Choroid plexus epithelial cell (primary cell): ENCODE measurements at regions not wholly inside any gene's neighbourhood (a gene's known extent, or its start where the extent isn't known, plus 50 kb on each side); places are given as distances from the start of the nearest gene placed in this dataset.
"Not testable (repeated sequence)": the region's sequence is repeated elsewhere in the genome, so short reads cannot be mapped to it uniquely, and the experiment has no call there.

Source experiments
- DNase-seq: peaks from one replicate; pipeline ENCODE4 v3.0.0-alpha.2; 2010; ENCODE audit warnings: low read depth
- H3K4me3 ChIP-seq: 2 replicates; pipeline ENCODE4 v1.5.1; 2011; ENCODE audit warnings: low read depth, mild to moderate bottlenecking, control low read depth, low read length, moderate library complexity
- TF ChIP-seq, protein P1 (sequence below): conservative IDR thresholded peaks from 2 replicates; pipeline ENCODE4 v1.5.1; 2011; ENCODE audit warnings: low read depth, mild to moderate bottlenecking, control low read depth, inconsistent platforms, low read length, moderate library complexity

DNA sequence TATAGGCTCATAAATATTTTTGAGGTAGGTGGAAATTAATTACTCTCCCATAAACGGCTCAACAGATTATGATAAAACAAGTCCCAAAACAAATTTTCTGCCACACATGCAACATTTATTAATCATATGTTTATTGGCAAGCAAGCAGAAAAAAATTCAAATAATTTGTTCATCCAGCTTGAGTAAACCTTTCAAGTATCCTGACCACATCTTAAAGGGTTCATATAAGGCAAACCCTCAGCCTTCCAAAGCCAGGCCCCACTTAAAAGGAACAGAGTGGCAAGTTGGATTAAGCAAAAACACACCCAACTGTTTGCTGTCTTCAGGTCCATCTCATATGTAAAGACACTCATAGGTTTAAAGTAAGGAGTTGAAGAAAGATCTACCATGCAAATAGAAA is 1042.3 kb downstream of the DIPK2A start:
- TF ChIP-seq, protein P1, sequence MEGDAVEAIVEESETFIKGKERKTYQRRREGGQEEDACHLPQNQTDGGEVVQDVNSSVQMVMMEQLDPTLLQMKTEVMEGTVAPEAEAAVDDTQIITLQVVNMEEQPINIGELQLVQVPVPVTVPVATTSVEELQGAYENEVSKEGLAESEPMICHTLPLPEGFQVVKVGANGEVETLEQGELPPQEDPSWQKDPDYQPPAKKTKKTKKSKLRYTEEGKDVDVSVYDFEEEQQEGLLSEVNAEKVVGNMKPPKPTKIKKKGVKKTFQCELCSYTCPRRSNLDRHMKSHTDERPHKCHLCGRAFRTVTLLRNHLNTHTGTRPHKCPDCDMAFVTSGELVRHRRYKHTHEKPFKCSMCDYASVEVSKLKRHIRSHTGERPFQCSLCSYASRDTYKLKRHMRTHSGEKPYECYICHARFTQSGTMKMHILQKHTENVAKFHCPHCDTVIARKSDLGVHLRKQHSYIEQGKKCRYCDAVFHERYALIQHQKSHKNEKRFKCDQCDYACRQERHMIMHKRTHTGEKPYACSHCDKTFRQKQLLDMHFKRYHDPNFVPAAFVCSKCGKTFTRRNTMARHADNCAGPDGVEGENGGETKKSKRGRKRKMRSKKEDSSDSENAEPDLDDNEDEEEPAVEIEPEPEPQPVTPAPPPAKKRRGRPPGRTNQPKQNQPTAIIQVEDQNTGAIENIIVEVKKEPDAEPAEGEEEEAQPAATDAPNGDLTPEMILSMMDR = no peak
- DNase-seq = peak; percentile 42
- no peak overlapping the region for H3K4me3 ChIP-seq

DNA sequence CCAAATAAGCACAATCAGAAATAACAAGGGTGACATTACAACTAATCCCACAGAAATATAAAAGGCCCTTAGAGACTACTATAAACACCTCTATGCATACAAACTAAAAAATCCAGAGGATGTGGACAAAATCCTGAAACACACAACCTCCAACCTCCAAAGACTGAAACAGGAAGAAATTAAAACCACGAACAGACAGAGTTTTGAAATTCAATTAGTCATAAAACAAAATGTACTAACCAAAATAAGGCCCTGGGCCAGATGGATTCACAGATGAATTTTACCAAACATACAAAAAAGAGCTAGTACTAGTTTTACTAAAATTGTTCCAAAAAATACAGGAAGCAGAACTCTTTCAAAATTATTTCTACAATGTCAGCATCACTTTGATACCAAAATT is 1043.6 kb downstream of the DIPK2A start:
- no peak overlapping the region for H3K4me3 ChIP-seq
- TF ChIP-seq, protein P1 = no peak
- DNase-seq = peak; percentile 93

DNA sequence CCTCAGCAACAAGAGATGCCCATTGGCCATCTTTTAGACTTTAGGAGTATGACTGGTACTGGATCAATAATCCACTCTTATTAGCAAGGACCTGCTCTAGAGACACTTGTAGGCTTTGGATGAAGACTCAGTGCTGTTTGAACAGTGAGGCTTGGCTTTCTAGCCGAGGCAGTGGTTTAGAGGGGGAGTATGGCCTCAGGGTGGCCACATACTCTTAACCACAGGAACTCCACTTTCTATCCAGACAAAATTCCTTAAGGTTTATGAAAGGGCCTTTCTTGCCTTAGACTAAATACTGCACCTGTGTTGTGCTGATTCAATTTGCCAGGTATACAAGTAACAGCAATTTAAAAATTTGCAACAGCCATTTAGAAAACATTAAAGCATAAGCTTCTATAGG is 1046.3 kb downstream of the DIPK2A start:
- DNase-seq = peak; percentile 78
- TF ChIP-seq, protein P1 = no peak
- H3K4me3 ChIP-seq = no peak overlapping the region

DNA sequence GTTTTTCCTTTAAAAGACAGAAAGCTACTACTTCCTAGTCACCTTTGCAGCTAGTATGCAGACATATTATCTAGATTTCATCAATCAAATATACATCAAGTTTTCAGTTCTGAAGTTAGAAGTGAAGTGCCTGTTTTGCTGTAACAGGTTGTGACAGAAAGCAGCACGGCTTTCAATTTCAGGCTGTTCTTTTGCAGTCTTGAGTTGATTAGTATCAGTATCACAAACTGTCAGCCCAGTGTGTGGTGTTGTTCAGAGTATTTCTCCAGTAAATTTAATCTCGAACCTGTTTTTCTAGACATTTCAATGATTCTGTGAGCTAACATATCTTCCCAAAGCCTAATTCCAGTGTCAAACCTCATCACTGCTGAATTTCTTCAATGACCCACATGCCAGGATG is 1050.8 kb downstream of the DIPK2A start:
- TF ChIP-seq, protein P1 = no peak
- no peak for DNase-seq
- no peak overlapping the region for H3K4me3 ChIP-seq

DNA sequence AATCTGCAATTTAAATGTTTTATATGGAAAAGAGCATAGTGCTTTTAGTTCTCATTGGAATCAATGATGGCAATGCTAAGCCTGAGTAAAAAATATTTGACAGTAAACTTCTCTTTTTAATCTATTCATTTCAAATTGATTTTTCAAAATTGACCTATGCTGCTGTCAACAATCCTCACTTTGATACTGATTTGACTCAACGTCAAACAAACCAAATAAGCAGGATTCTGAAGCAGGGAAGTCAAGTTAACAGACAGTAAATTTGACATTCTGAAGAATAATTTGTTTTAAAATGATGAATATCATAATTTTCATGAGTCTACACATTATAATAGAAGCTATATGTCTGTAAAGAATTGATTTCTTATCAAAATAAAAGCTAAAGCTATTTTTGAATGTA is 1053.1 kb downstream of the DIPK2A start:
- no peak overlapping the region for H3K4me3 ChIP-seq
- DNase-seq = no peak
- TF ChIP-seq, protein P1 = no peak

DNA sequence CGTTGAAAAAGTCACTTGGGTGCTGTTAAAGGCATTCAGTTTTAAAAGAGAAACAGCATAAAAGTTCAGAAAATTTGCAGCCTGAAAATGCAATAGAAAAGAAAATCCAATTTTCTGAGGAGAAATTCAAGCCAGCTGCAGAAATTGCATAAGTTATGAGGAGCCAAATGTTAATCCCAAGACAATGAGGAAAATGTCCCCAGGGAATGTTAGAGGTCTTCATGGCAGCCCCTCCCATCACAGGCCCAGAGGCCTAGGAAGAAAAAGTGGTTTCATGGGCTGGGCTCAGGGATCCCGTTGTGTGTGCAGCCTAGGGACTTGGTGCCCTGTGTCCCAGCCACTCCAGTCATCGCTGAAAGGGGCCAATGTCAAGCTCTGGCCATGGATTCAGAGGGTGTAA is 1055.6 kb downstream of the DIPK2A start:
- H3K4me3 ChIP-seq, DNase-seq: not testable (repeated sequence)

DNA sequence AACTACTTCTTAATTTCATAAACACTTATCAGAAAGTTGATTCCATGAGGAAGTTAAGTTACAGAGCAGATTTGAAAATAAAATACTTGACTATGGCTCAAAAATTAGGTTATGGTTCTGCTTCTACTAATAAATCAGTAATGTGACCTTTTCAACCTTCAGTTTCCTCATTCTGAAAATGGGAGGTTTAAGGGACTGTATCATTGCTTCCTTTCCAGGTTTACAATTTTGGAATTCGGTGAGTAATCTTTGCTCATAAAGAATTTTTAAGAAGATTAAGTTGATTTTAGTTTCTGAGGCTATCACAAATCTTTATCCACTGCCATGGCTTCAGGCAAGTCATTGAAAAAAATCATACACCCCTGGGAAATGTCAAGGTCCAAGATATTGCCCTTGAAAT is 1061.2 kb downstream of the DIPK2A start:
- DNase-seq = no peak
- no peak overlapping the region for H3K4me3 ChIP-seq

DNA sequence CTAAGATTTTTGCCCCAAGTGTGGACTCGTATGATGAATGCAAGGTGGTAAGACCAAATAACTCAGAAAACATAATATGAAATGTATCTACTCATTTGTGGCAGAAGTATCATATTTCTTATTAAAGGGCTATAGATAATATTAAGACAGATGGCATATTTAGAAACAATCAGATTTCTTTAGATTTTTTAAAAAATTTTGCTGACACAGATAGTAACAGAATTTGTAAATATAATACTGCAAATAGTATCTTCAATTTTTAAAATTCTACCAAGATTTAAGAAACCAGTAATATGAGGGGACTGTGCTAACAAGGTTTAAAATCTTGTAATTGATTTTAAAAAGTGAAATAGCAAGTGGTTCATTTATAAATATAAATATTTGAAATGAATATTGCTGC is 1064.1 kb downstream of the DIPK2A start:
- H3K4me3 ChIP-seq = no peak overlapping the region
- no peak for DNase-seq
- TF ChIP-seq, protein P1 = no peak

More for the DNA sequence above, 1061.2 kb downstream of the DIPK2A start:
- TF ChIP-seq, protein P1 = no peak

DNA sequence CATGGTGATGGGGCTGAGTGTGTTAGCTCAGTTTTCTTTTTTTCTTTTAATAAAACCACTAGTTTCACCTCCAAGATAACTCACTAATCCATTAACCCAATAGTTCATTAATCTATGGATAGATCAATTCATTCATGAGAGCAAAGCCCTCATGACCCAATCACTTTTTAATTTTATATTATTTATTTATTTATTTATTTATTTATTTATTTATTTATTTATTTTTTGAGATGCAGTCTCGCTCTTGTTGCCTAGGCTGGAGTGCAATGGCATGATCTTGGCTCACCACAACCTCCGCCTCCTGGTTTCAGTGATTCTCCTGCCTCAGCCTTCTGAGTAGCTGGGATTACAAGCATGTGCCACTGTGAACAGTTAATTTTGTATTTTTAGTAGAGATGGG is 1082.4 kb downstream of the DIPK2A start:
- not testable (repeated sequence) for H3K4me3 ChIP-seq, DNase-seq
